MCF 10A (cell line): ENCODE measurements at regions not wholly inside any gene's neighbourhood (a gene's known extent, or its start where the extent isn't known, plus 50 kb on each side); places are given as distances from the start of the nearest gene placed in this dataset.

Experiments
- BruUV-seq: library from RNA; stranded (reverse); fragments of 400-500 nt; replicated peaks from 2 replicates; lab custom pipeline; 2021; lab: Mats Ljungman, UMichigan
- CTCF ChIA-PET: fragments of 300-600 bp; sonication (Branson Sonifier 250); formaldehyde crosslinking; extraction: SDS; loops from one replicate; lab custom pipeline; 2021; ENCODE audit warnings: antibody characterized with exemption, inconsistent platforms; lab: Yijun Ruan, JAX
- POLR2A ChIA-PET: fragments of 300-600, 350-650 bp; sonication (Branson Sonifier 250); formaldehyde crosslinking; extraction: SDS; loops from one replicate; lab custom pipeline; 2020; ENCODE audit warnings: antibody characterized with exemption, inconsistent platforms; lab: Yijun Ruan, JAX
- DNase-seq: peaks from one replicate; pipeline ENCODE4 v3.0.0-alpha.2; 2018; ENCODE audit not compliant: unreplicated experiment
- H3K27ac Mint-ChIP-seq: one replicate; pipeline ENCODE4 v1.8.0; 2022; ENCODE audit warnings: mild to moderate bottlenecking, low read depth, mixed read lengths; ENCODE audit not compliant: unreplicated experiment
- H3K27me3 Mint-ChIP-seq: one replicate; pipeline ENCODE4 v1.8.0; 2022; ENCODE audit warnings: mixed read lengths; ENCODE audit not compliant: insufficient read depth, unreplicated experiment
- H3K36me3 Mint-ChIP-seq: one replicate; pipeline ENCODE4 v1.8.0; 2022; ENCODE audit warnings: mild to moderate bottlenecking, moderate library complexity, mixed read lengths; ENCODE audit not compliant: insufficient read depth, unreplicated experiment
- H3K4me1 Mint-ChIP-seq: one replicate; pipeline ENCODE4 v1.8.0; 2022; ENCODE audit warnings: mixed read lengths; ENCODE audit not compliant: insufficient read depth, unreplicated experiment
- H3K4me3 Mint-ChIP-seq: one replicate; pipeline ENCODE4 v1.8.0; 2022; ENCODE audit warnings: mild to moderate bottlenecking, moderate library complexity, mixed read lengths; ENCODE audit not compliant: unreplicated experiment
- H3K9me3 Mint-ChIP-seq: one replicate; pipeline ENCODE4 v1.8.0; 2022; ENCODE audit warnings: mixed read lengths; ENCODE audit not compliant: unreplicated experiment
- CTCF ChIP-seq: fragments of 200-600 bp; IDR thresholded peaks from one replicate; pipeline ENCODE4 v1.8.0; 2022; ENCODE audit warnings: antibody characterized with exemption, mild to moderate bottlenecking; ENCODE audit not compliant: unreplicated experiment
- intact Hi-C: fragments of 100-400 bp; cut with micrococcal nuclease; formaldehyde crosslinking; loops from 2 replicates; pipeline ENCODE4 v1.14.1; 2022

- no peak for TF ChIP-seq CTCF
- ChIA-PET POLR2A (no interaction called here), CTCF (interaction anchor here (0.5 kb wide), 1 partner anchor 344 kb away, joined by 4 read pairs; no protein-coding TSS in a partner anchor)
- Mint-ChIP-seq H3K27me3 (no peaks in the 10 kb centered on the region), H3K27ac (no peak overlapping the region), H3K4me3 (no peak overlapping the region), H3K36me3 (no peaks in the 10 kb centered on the region), H3K9me3 (no peaks in the 10 kb centered on the region), H3K4me1 (no peaks in the 10 kb centered on the region)
- no TSS peak for BruUV-seq
- no peak for DNase-seq
- intact Hi-C loops, result no loop called here
Observed at GRCh38 chr10:111522141-111522540, 445.3 kb downstream of the ADRA2A start.

GRCh38 chr10:111522551-111522950 lies 445.7 kb downstream of the ADRA2A start:
- CTCF ChIA-PET, result interaction anchor here (0.5 kb wide), 1 partner anchor 344 kb away, joined by 4 read pairs; no protein-coding TSS in a partner anchor
- DNase-seq, result no peak
- H3K4me3 Mint-ChIP-seq, result no peak overlapping the region
- no peak for TF ChIP-seq CTCF
- H3K27ac Mint-ChIP-seq, result no peak overlapping the region
- no peaks in the 10 kb centered on the region for H3K27me3 Mint-ChIP-seq
- no TSS peak for BruUV-seq
- no peaks in the 10 kb centered on the region for H3K36me3 Mint-ChIP-seq
- POLR2A ChIA-PET, result no interaction called here
- intact Hi-C loops, result no loop called here
- no peaks in the 10 kb centered on the region for H3K4me1 Mint-ChIP-seq
- no peaks in the 10 kb centered on the region for H3K9me3 Mint-ChIP-seq

GRCh38 chr10:111523016-111523415 lies 446.2 kb downstream of the ADRA2A start:
- Mint-ChIP-seq H3K4me1 (no peaks in the 10 kb centered on the region), H3K27me3 (no peaks in the 10 kb centered on the region), H3K4me3 (no peak overlapping the region), H3K36me3 (no peaks in the 10 kb centered on the region), H3K9me3 (no peaks in the 10 kb centered on the region), H3K27ac (no peak overlapping the region)
- no peak for TF ChIP-seq CTCF
- POLR2A ChIA-PET, result no interaction called here
- DNase-seq, result no peak
- intact Hi-C loops, result no loop called here
- CTCF ChIA-PET, result no interaction called here
- BruUV-seq, result no TSS peak

DNA sequence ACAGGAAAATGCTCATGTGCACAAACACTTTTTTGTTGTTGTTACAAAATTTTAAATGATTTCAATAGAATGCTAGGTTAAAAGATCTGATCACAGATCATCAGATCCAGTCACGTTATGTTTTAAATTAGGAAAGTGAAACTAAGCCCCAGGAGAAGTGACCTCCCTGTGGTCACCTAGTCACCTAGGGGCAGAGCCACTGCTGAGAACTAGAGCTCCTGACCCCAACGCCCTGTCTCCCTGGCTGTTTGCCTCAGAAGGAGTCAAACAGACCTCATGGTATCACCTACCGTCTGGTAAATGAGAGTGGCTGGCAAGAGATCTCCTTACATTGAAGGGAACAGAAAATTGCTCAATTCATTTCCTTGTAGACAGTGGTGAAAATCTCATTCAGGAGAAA lies 447.3 kb downstream of the ADRA2A start:
- BruUV-seq, result no TSS peak
- TF ChIP-seq CTCF, result no peak
- no peaks in the 10 kb centered on the region for H3K4me1 Mint-ChIP-seq
- intact Hi-C loops, result no loop called here
- no peaks in the 10 kb centered on the region for H3K36me3 Mint-ChIP-seq
- no peaks in the 10 kb centered on the region for H3K27me3 Mint-ChIP-seq
- no peak overlapping the region for H3K4me3 Mint-ChIP-seq
- DNase-seq, result no peak
- ChIA-PET POLR2A (no interaction called here), CTCF (interaction anchor here (0.5 to 0.6 kb wide), 2 partner anchors 14 to 44 kb away, joined by 3 to 5 read pairs; no protein-coding TSS in a partner anchor)
- no peaks in the 10 kb centered on the region for H3K9me3 Mint-ChIP-seq
- H3K27ac Mint-ChIP-seq, result no peak overlapping the region
